ENCODE measurements at regions not wholly inside any gene's neighbourhood (a gene's known extent, or its start where the extent isn't known, plus 50 kb on each side); places are given as distances from the start of the nearest gene placed in this dataset.

DNA sequence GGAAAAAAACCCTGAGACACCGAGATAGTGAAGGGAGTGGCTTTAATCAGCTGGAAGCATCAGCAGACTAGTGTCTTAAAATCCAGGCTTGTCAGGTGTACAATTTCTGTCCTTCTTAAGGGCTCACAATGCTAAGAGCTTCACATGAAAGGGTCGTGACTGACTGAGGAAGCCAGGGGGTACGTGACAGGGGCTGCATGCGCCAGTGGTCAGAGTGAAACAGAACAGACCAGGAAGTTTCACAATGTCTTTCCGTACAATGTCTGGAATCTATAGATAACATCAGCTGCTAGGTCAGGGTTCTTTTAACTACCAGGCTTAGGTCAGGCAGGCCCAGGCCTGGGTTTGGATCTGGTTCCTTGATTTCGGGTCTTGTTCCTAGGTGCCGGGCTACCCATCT, 253.0 kb downstream of the CDH10 start:
- Histone ChIP-seq H4K20me1 (ENCODE audit: insufficient read depth, low read length) (no peaks in the 10 kb centered on the region), H2BK120ac (ENCODE audit: low read depth, low read length) (no peak overlapping the region), H3K14ac (replicated peaks; ENCODE audit: low read depth, low read length) (no peak overlapping the region), H2BK15ac (ENCODE audit: low read depth, low read length) (no peak overlapping the region), H3K27ac (ENCODE audit: insufficient read depth, low read length) (no peak overlapping the region), H3K79me1 (ENCODE audit: low read depth in 1 of 2, low read length in 2 of 2) (no peaks in the 10 kb centered on the region), H4K91ac (ENCODE audit: insufficient read depth, low read depth, low read length) (no peak overlapping the region), H3K9me3 (ENCODE audit: control insufficient read depth, insufficient read depth, low read length) (peaks cover 6% of the 10 kb centered on the region; the same call in 1 of the 2 replicates), H2BK20ac (ENCODE audit: low read depth, low read length) (no peak overlapping the region), H3K36me3 (ENCODE audit: control insufficient read depth, insufficient read depth, low read length) (no peaks in the 10 kb centered on the region), H3K4me3 (ENCODE audit: insufficient read depth, low read depth, low read length) (no peak overlapping the region), H2BK5ac (ENCODE audit: low read depth, low read length, poor library complexity, severe bottlenecking) (no peak overlapping the region), H3K4me2 (ENCODE audit: low read depth, low read length) (no peak overlapping the region), H3K4me1 (ENCODE audit: control insufficient read depth, insufficient read depth, low read length) (no peaks in the 10 kb centered on the region), H3K4ac (ENCODE audit: low read depth, low read length) (no peak overlapping the region), H2AK9ac (replicated peaks; ENCODE audit: low read depth, low read length, poor library complexity) (no peak overlapping the region), H3K56ac (ENCODE audit: extremely low read depth, insufficient read depth, low read length) (no peak overlapping the region), H3K9me1 (ENCODE audit: insufficient read depth, low read length) (no peaks in the 10 kb centered on the region), H3K23ac (ENCODE audit: low read depth, low read length) (no peak overlapping the region), H2AK5ac (ENCODE audit: low read depth, low read length) (no peak overlapping the region), H4K5ac (ENCODE audit: low read depth, low read length) (no peak overlapping the region), H3K27me3 (ENCODE audit: control insufficient read depth, insufficient read depth, low read length) (no peaks in the 10 kb centered on the region), H2AFZ (replicated peaks; ENCODE audit: low read length, poor library complexity) (no peak overlapping the region), H3K9ac (ENCODE audit: low read depth, low read length) (no peak overlapping the region), H4K8ac (ENCODE audit: low read depth in 2 of 2, low read length in 2 of 2) (no peak overlapping the region), H3K18ac (ENCODE audit: low read depth, low read length) (no peak overlapping the region)
- TF ChIP-seq MAZ (IDR thresholded peaks at IDR 0.05; ENCODE audit: borderline replicate concordance, low read depth, low read length): no peak
- TF ChIP-seq, protein P1, sequence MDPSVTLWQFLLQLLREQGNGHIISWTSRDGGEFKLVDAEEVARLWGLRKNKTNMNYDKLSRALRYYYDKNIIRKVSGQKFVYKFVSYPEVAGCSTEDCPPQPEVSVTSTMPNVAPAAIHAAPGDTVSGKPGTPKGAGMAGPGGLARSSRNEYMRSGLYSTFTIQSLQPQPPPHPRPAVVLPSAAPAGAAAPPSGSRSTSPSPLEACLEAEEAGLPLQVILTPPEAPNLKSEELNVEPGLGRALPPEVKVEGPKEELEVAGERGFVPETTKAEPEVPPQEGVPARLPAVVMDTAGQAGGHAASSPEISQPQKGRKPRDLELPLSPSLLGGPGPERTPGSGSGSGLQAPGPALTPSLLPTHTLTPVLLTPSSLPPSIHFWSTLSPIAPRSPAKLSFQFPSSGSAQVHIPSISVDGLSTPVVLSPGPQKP (IDR thresholded peaks at IDR 0.05; ENCODE audit: borderline replicate concordance, low read depth, low read length): no peak
- no peak for TF ChIP-seq FOS (IDR thresholded peaks at IDR 0.05; ENCODE audit: low read depth, low read length)
- TF ChIP-seq RCOR1 (IDR thresholded peaks at IDR 0.05; ENCODE audit: insufficient replicate concordance, low read length): no peak
- TF ChIP-seq CHD1 (IDR thresholded peaks at IDR 0.05; ENCODE audit: low read depth, low read length): no peak
- TF ChIP-seq NFE2L2 (IDR thresholded peaks at IDR 0.05; ENCODE audit: low read depth, low read length): no peak
- no peak for TF ChIP-seq BHLHE40 (IDR thresholded peaks at IDR 0.05; ENCODE audit: low read depth, low read length)
- TF ChIP-seq MXI1 (IDR thresholded peaks at IDR 0.05; ENCODE audit: borderline replicate concordance, low read depth, low read length): no peak
- TF ChIP-seq, protein P2, sequence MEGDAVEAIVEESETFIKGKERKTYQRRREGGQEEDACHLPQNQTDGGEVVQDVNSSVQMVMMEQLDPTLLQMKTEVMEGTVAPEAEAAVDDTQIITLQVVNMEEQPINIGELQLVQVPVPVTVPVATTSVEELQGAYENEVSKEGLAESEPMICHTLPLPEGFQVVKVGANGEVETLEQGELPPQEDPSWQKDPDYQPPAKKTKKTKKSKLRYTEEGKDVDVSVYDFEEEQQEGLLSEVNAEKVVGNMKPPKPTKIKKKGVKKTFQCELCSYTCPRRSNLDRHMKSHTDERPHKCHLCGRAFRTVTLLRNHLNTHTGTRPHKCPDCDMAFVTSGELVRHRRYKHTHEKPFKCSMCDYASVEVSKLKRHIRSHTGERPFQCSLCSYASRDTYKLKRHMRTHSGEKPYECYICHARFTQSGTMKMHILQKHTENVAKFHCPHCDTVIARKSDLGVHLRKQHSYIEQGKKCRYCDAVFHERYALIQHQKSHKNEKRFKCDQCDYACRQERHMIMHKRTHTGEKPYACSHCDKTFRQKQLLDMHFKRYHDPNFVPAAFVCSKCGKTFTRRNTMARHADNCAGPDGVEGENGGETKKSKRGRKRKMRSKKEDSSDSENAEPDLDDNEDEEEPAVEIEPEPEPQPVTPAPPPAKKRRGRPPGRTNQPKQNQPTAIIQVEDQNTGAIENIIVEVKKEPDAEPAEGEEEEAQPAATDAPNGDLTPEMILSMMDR (conservative IDR thresholded peaks at IDR 0.05; ENCODE audit: low read depth, low read length): no peak
- TF ChIP-seq RAD21 (IDR thresholded peaks at IDR 0.05; ENCODE audit: low read length): no peak
- no peak for TF ChIP-seq MAFK (IDR thresholded peaks at IDR 0.05; ENCODE audit: low read depth, low read length)
- TF ChIP-seq POLR2A (IDR thresholded peaks at IDR 0.05; ENCODE audit: low read depth, low read length): no peak
- TF ChIP-seq, protein P3, sequence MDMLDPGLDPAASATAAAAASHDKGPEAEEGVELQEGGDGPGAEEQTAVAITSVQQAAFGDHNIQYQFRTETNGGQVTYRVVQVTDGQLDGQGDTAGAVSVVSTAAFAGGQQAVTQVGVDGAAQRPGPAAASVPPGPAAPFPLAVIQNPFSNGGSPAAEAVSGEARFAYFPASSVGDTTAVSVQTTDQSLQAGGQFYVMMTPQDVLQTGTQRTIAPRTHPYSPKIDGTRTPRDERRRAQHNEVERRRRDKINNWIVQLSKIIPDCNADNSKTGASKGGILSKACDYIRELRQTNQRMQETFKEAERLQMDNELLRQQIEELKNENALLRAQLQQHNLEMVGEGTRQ (IDR thresholded peaks at IDR 0.05; ENCODE audit: low read depth, low read length): no peak
- TF ChIP-seq RFX5 (IDR thresholded peaks at IDR 0.05; ENCODE audit: low read depth, low read length): no peak
- no peak for TF ChIP-seq CEBPB (IDR thresholded peaks at IDR 0.05; ENCODE audit: low read depth, low read length)
- TF ChIP-seq SMC3 (IDR thresholded peaks at IDR 0.05; ENCODE audit: low read depth, low read length): no peak
- BruUV-seq (replicated peaks): no TSS peak
- dilution Hi-C loops (cut with HindIII; ENCODE audit: low sequenced_read_pairs, unreplicated experiment): no loop called here
- intact Hi-C loops (cut with micrococcal nuclease): no loop called here
- CTCF ChIA-PET: no interaction called here
- POLR2A ChIA-PET (ENCODE audit: unreplicated experiment): no interaction called here
- DNase-seq (no peak), ATAC-seq (ENCODE audit: low read depth) (no peak)
- WGBS, 2 experiments (ENCODE audit: extremely low coverage in 2 of 2, insufficient read length in 1 of 2): 68% methylated on average over 4 of the region's 7 CpGs; no CpG with 5 or more reads in 1 of the 2 experiments
- in situ Hi-C loops (cut with MboI; ENCODE audit: low sequenced_read_pairs): no loop called here

All from IMR-90 (cell line).